Limb (tissue), 2 donors: ENCODE measurements at regions not wholly inside any gene's neighbourhood (a gene's known extent, or its start where the extent isn't known, plus 50 kb on each side); places are given as distances from the start of the nearest gene placed in this dataset.

Source experiments
- DNase-seq, 2 donors: peaks; one replicate each; pipeline ENCODE4 v3.0.0-alpha.2; 2016; ENCODE audit errors: extremely low spot score in 2 of 2

DNA sequence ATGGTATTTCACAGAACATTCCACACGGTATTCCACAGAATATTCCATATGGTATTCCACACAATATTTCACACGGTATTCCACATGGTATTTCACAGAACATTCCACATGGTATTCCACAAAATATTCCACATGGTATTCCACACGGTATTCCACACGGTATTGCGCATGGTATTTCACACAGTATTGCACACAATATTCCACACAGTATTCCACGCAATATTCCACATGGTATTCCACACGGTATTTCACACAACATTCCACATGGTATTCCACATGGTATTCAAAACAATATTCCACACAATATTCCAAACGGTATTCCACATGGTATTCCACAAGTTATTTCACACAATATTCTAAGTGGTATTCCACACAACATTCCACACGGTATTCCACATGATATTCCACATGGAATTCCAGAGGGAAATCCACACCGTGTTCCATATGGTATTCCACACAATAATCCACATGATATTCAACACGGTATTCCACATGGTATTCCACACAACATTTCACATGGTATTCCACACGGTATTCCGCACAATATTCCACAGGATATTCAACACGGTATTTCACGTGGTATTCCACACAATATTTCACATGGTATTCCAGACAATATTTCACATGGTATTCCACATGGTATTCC is 136.7 kb upstream of the CHST15 start:
- no peak for DNase-seq

DNA sequence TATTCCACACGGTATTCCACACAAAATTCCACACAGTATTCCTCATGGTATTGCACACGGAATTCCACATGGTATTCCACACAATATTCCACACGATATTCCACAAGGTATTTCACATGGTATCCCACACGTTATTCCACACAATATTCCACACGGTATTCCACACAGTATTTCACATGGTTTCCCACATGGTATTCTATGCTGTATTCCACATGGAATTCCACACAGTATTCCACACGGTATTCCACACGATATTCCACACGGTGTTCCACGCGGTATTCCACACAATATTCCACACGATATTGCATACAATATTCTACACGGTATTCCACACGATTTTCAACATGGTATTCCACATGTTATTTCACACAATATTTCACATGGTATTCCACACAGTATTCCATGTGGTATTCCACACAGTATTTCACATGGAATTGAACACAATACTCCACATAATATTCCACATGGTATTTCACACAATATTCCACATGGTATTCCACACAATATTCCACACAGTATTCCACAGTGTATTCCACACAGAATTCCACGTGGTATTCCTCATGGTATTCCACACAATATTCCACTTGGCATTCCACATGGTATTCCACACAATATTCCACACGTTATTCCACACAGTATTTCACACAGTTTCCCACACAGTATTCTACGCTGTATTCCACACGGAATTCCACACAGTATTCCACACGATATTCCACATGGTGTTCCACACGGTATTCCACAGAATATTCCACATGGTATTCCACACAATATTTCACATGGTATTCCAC is 136.0 kb upstream of the CHST15 start:
- DNase-seq: no peak

DNA sequence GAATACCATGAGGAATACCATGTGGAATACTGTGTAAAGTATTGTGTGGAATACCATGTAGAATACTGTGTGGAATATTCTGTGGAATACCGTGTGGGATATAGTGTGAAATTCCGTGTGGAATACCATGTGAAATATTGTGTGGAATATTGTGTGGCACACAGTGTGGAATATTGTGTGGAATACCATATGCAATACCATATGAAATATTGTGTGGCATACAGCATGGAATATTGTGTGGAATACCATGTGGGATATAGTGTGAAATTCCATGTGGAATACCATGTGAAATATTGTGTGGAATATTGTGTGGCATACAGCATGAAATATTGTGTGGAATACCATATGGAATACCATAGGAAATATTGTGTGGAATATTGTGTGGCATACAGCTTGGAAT is 135.1 kb upstream of the CHST15 start:
- no peak for DNase-seq

DNA sequence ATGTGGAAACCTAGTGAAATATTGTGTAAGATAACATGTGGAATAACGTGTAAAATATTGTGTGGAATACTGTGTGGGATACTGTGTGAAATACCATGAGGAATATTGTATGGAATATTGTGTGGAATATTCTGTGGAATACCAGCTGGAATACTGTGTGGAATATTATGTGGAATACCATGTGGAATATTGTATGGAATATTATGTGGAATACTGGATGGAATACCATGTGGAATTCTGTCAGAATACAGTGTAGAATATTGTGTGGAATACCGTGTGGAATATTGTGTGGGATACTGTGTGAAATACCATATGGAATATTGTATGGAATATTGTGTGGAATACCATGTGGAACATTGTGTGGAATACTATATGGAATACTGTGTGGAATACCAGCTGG is 134.6 kb upstream of the CHST15 start:
- DNase-seq: no peak

DNA sequence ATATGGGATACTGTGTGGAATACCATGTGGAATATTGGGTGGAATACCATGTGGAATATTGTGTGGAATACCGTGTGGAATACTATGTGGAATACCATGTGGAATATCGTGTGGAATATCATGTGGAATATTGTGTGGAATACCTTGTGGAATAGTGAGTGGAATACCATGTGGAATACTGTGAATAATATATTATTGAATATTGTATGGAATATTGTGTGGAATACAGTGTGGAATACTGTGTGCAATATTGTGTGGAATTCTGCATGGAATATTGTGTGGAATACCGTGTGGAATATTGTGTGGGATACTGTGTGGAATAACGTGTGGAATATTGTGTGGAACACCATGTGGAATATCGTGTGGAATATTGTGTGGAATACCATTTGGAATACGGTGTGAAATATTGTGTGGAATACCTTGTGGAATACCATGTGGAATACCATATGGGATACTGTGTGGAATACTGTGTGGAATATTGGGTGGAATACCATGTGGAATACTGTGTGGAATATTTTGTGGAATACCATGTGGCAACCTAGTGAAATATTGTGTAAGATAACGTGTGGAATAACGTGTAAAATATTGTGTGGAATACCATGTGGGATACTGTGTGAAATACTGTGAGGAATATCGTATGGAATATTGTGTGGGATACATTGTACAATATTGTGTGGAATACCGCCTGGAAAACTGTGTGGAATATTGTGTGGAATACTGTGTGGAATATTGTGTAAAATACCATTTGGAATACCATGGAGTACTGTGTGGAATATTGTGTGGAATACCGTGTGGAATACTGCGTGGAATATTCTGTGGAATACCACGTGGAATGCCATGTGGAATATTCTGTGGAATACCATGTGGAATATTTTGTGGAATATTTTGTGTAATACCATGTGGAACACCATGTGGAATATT is 133.9 kb upstream of the CHST15 start:
- DNase-seq: no peak

DNA sequence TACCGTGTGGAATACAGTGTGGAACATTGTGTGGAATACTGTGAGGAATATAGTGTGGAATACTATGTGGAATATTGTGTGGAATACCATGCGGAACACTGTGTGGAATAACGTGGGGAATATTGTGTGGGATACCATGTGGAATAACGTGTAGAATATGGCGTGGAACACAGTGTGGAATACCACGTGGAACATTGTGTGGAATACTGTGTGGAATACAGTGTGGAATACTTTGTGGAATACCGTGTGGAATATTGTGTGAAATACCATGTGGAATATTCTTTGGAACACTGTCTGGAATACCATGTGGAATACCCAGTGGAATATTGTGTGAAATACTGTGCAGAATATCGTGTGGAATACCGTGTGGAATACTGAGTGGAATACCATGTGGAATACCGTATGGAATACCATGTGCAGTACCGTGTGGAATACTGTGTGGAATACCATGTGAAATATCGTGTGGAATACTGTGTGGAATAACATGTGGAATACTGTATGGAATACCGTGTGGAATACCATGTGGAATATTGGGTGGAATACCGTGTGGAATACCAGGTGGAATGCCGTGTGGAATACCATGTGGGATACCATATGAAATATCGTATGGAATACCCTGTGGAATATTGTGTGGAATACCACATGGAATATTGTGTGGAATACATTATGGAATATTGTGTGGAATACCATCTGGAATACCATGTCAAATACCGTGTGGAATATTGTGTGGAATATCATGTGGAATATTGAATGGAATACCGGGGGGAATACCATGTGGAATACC is 133.1 kb upstream of the CHST15 start:
- no peak for DNase-seq

DNA sequence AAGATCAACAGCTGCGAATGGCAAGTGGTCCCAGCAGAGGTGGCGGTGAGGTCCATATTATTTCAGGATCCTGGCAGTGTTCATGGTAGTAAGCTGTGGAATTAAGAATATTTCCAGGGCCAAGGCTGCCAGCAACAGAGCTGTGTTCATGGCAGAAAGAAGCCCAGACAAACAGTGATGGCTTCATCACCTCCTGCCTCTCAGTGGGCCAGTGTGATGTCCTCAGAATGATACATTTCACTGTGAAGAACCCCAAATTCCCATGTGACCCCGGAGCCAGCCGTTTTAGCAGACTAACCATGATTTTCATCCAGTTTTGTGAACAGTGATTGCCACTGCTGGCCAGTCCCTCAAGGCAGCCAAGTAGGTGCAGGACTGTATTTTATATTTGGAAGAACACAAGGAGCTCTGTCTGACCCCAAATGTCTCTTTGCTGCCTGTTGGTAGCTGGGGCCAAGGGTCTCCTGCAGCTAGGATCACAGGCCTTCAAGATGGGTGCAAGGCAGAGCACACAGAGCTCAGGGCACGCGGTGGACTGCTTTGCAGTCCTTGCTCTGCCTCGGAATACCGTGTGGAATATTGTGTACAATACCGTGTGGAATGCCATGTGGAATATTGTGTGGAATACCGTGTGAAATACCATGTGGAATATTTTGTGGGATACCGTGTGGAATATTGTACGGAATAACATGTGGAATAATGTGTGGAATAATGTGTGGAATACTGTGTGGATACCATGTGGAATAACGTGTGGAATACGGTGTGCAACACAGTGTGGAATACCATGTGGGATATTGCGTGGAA is 132.3 kb upstream of the CHST15 start:
- no peak for DNase-seq

DNA sequence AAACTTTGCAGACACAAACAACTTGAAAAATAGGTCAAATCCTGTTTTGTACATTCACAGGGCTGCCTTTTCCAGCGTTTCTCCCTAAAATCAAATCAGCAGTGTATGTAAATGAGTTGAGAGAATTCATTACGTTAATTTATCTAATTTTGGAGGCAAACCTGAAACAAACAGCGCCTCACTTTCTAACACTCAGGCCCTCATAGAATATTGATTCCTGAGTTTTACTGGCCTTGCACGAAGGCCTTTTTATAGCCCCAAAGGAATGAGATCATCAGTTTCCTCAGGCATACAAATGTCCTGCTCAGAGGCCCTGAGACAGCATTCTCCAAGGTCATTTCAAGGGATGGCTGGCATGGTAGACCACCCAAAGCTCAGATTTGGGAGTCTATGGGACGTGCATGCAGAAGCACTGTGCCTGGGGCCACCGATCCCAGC is 131.7 kb upstream of the CHST15 start:
- no peak for DNase-seq

DNA sequence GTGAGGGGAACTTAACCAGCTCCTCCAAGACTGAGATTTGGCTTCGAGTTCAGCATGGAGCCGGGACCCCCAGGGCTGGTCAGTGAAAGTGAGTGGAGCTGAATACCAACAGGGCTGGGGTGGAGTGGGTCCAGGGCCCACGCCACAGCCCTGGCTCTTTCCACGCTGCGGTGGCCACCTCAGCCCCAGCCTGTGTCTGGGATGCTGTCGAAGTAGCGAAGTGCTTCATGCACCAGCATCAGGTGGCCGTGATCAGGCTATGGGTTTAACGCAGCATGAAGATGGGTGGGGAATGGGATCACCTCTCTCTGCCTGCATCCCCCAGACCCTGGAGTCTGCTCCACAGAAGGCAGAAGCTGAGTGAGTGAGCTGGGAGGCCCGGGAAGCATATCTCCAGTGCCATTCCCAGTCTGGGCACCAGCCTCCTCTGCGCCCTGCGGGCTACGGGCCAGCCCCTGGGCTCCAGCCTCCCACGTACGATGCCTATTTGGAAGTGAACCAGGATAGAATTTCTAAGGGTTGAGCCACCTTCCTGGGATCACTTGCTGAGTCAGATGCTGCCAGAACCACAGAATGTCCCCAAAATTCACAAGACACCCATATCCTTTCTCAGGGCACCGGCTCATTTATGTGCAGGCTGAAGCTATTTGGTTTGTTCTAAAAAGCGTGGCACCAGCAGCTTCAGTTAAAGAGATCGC is 131.1 kb upstream of the CHST15 start:
- DNase-seq: no peak

DNA sequence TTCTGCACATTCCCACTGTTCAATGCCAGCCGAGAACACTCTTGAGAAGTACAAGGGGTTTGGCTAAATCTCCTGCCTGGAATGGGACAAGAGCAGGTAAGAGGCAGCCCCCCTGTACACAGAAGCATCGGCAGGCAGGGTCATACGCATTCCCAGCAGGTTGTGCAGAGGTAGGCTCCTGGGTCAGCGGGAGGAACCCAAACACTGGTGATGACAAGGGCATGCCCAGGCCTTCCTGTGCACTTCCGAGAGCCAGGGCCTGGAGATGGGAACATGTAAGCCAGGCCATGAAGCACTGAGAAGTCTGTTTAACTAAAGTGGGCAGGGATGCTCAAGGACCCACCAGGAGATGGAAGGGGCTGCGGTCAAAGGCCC is 130.3 kb upstream of the CHST15 start:
- DNase-seq: no peak

DNA sequence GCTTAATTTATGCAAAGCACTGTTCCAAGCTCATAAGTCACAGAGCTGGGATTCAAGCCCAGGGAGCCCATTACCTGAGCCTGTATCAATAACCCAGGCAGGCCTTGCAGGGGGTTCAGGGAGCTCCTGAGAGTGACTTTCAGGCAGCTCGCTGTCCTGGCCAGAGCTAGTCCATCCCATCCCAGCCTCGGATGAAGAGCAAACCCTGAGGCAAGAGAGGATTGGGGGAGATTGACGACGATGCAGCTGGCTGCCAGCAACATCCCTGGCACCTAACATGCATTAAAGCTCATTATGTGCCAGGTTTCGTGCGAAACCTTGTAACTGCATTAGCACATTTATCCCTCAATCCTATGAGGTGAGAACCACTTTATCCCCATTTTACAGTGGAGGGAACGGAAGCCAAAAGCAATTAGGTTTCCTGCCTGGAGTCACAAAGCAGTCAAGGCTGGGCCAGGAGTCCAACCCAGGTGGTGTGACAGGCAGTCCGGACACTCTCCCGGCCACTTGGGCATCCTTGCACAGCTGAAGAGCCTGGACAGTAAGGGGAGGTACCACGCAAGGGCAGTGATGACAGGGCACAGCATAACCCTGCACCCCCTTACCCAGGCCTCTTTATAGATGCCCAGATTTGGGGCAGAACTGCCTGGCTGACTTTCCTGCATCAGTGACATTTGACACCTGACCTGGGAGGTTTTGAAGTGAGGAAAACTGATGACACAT is 129.8 kb upstream of the CHST15 start:
- no peak for DNase-seq

DNA sequence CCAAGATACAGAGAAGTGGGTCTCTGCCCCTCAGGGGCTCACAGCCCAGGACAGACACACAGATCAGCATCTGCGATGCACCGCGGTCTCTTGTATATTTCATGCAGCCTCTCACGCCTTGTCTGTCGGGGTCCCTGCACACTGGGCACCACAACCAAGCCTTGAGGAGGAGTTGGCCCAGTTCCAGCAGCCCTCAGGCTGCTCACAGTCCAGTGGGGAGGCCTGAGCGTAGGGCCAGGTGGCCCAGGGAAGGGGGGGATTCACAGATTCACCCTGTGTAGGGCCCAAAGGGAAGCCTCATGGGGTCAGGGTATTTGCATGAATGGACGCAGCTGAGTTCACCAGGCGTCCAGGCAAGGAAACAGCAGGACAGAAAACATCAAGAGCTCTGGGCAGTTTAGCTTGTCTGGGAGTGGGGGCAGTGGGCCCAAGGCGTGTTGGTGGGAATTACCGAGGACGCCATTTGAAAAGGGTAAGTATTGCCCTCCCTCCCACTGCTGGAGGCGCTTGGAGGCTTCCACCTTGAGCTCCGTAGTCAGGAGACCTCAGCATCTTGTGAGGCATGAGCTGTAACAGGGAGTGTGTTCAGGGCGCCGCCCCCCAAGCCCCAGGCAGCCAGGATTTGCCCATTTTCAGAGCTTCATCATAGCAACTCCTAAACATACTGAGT is 129.1 kb upstream of the CHST15 start:
- DNase-seq: peak in 1 of 2 donors; percentile 56

DNA sequence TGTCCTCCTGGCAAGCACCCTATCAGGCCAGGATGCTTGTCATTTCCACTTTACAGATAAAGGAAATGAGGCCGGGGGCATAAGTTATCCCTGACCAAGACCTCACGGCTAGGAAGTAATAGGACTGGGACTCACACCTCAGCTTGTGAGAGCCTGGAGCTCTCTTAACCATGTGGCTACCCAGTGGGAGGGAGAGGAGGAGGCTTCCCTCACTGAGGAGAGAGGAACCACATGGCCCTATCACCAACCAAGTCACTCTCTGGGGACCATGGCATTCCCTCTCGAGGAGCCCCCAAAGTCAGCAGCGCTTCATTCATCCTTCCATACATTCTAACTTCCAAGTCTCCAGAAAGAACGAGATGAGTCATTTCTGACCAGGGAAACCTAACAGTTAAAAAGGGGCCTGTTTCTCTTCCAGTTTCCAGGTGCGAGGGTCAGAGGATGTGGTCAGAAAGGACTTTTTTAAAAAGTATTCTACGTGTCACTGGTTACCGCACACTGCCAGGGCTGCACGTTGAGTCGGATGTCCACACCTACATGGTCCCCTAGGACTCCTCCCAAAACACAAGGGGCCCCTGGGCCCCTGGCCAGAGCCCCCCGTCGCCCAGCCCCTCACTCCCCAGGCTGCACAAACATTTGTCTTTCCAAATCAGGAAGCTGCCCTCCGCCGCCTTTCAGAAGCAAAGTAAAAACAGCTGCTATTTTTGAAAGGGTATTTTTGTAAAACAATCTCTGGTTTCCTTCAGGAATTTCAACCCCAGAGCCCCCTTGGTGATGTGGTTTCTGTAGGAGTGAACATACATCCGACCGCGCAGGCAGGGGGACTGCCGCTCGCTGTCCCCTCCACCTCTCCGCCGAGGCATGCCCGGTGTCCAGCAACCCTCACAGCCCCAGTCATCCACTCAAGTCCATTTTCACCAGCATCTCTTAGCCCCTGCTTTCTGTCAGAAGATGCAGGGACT is 128.2 kb upstream of the CHST15 start:
- DNase-seq: peak; percentile 60 to 62

DNA sequence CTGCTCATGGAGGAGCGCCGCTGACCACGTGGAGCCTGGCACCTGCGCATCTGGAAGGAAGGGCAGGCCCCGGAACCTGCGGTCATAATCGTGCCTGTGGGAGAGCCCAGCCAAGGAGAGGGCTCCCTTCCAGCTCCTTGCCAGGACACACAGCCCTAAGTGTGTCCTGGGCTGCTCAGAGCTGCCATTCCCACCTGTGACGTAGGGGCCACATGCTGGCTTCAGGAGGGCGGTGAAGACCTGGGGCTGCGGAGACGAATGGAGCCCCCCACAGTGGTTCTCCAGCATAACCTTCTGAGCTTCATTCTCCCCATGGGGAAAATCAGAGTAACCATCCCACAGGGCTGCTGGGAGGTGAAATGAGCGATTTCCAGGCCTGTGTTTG is 127.6 kb upstream of the CHST15 start:
- DNase-seq: no peak

DNA sequence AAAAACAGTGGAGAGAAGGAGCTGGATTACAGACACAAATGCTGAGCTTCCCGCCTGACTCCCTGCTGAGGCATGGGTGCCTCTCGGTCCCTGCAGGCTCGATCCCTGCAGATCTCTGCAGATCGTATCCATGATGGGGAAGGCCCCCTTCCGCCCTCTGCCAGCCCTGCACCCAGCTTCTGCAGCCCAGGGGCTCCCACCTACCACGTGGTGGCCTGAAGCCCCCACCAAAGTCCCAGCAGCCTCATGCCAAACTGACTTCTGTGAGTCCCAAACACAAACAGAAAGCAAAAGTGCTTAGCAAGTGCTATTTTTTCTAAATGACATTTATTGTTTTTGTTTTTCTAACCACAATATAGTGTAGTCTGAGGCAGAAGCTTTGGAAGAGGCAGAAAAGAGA is 127.1 kb upstream of the CHST15 start:
- no peak for DNase-seq

DNA sequence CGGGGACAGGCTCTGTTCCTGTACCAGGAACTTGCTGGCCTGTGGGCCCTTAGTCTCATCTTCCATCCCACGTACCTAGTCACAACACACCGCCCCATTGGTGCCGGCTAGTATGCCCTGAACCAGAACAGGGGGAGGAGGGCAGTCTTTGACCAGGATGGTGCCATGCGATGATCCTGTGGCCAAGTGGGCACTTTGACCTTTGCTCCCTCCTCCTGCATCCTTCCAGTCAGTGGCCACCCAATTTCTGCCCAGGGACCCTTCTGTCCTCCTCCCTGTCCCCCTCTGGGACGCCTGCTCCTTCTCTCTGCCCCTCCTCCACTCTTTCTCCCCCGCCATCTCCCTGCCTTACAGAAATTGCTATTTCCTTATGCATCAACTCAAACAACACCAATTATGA is 126.3 kb upstream of the CHST15 start:
- DNase-seq: no peak

DNA sequence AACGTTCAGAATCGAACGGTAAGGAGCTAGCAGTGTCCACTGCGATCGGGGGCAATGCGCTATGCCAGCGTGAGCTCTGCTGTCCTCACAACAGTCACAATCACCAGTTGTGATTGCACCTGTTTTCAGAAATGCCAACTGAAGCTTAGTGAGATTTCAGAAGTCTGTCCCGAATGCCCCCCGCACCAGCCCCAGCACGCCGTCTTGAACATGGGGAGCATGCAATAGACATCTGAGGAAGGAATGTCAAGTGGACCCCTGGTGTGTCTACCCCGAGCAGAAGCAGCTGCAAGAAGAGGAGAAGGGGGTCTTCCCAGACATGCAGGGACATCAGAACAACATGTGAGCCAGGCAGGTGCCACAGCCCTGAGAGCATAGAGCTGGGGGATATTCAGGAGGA is 125.7 kb upstream of the CHST15 start:
- no peak for DNase-seq
